Endodermal cell (in vitro differentiated cells): ENCODE measurements at regions not wholly inside any gene's neighbourhood (a gene's known extent, or its start where the extent isn't known, plus 50 kb on each side); places are given as distances from the start of the nearest gene placed in this dataset.

Experiments
- DNase-seq: peaks from one replicate; pipeline ENCODE4 v3.0.0-alpha.2; 2017
- H3K27ac ChIP-seq: 2 replicates; pipeline ENCODE4 v1.5.1; 2013; ENCODE audit warnings: mild to moderate bottlenecking, low read depth, low read length, moderate library complexity
- H3K27me3 ChIP-seq: 2 replicates; pipeline ENCODE4 v1.6.1; 2013; ENCODE audit warnings: mild to moderate bottlenecking, low read length, moderate library complexity; ENCODE audit not compliant: insufficient read depth, control insufficient read depth, poor library complexity, severe bottlenecking
- H3K36me3 ChIP-seq: 2 replicates; pipeline ENCODE4 v1.7.0; 2013; ENCODE audit warnings: mild to moderate bottlenecking, low read length, moderate library complexity; ENCODE audit not compliant: control insufficient read depth, insufficient read depth
- H3K4me1 ChIP-seq: one replicate; pipeline ENCODE4 v1.7.0; 2013; ENCODE audit warnings: low read length; ENCODE audit not compliant: control insufficient read depth, insufficient read depth
- H3K4me3 ChIP-seq: 2 replicates; pipeline ENCODE4 v1.5.1; 2013; ENCODE audit warnings: mild to moderate bottlenecking, low read length, moderate library complexity
- H3K9ac ChIP-seq: 2 replicates; pipeline ENCODE4 v1.6.1; 2013; ENCODE audit warnings: mild to moderate bottlenecking, low read length, moderate library complexity; ENCODE audit not compliant: poor library complexity, severe bottlenecking; ENCODE audit errors: extremely low read depth
- H3K9me3 ChIP-seq: 2 replicates; pipeline ENCODE4 v1.6.1; 2013; ENCODE audit warnings: mild to moderate bottlenecking, low read length, moderate library complexity; ENCODE audit not compliant: control insufficient read depth
- H3K27ac Mint-ChIP-seq: 2 replicates; pipeline ENCODE4 v1.8.0; 2020; ENCODE audit warnings: mixed read lengths
- H3K27me3 Mint-ChIP-seq: 2 replicates; pipeline ENCODE4 v1.8.0; 2021; ENCODE audit warnings: mild to moderate bottlenecking, mixed read lengths; ENCODE audit not compliant: insufficient read depth
- H3K36me3 Mint-ChIP-seq: 2 replicates; pipeline ENCODE4 v1.8.0; 2020; ENCODE audit warnings: low read depth, mixed read lengths
- H3K4me1 Mint-ChIP-seq: 2 replicates; pipeline ENCODE4 v1.8.0; 2020; ENCODE audit warnings: mixed read lengths
- H3K4me3 Mint-ChIP-seq: 2 replicates; pipeline ENCODE4 v1.8.0; 2020; ENCODE audit warnings: mild to moderate bottlenecking, moderate library complexity, mixed read lengths
- H3K9me3 Mint-ChIP-seq: 2 replicates; pipeline ENCODE4 v1.8.0; 2020; ENCODE audit warnings: mild to moderate bottlenecking, mixed read lengths
- WGBS, 2 experiments: methylation state at CpG; one replicate each; pipeline versions ENCODE4 v1.1.5 to v1.1.7; 2013; ENCODE audit warnings: missing lambda C conversion rate in 2 of 2, mixed read lengths in 1 of 2; ENCODE audit not compliant: insufficient coverage in 1 of 2, insufficient read length in 1 of 2; 5-methylcytosine and 5-hydroxymethylcytosine counted together
- TF ChIP-seq, protein P1 (sequence below): fragments of 200-600 bp; sonication (generic); conservative IDR thresholded peaks from 2 replicates; pipeline ENCODE4 v1.5.0; 2021; ENCODE audit warnings: antibody characterized with exemption, mild to moderate bottlenecking

DNA sequence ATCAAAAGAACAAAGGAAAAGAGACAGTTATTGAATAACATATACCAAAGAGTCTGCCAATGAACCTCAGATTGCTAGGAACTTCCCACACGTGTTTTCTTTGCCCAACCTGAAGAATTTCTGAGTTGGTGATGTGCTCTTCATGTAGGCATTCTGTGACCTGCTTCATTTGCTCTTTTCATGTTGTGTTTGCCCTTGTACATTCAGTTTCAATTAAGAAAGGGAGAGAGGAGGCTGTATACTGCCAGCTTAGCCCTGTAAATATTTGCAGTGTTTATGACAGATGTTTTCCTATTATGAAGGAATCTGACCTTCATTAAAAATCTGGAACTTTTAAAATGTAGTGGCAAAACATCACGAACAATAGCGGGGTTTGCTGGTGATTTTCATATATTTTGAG, 168.5 kb downstream of the GAS1 start:
- TF ChIP-seq, protein P1, sequence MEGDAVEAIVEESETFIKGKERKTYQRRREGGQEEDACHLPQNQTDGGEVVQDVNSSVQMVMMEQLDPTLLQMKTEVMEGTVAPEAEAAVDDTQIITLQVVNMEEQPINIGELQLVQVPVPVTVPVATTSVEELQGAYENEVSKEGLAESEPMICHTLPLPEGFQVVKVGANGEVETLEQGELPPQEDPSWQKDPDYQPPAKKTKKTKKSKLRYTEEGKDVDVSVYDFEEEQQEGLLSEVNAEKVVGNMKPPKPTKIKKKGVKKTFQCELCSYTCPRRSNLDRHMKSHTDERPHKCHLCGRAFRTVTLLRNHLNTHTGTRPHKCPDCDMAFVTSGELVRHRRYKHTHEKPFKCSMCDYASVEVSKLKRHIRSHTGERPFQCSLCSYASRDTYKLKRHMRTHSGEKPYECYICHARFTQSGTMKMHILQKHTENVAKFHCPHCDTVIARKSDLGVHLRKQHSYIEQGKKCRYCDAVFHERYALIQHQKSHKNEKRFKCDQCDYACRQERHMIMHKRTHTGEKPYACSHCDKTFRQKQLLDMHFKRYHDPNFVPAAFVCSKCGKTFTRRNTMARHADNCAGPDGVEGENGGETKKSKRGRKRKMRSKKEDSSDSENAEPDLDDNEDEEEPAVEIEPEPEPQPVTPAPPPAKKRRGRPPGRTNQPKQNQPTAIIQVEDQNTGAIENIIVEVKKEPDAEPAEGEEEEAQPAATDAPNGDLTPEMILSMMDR, result no peak
- Mint-ChIP-seq H3K4me3 (no peak overlapping the region), H3K27me3 (no peaks in the 10 kb centered on the region), H3K4me1 (peaks cover 9% of the 10 kb centered on the region), H3K27ac (no peak overlapping the region), H3K9me3 (no peaks in the 10 kb centered on the region), H3K36me3 (no peaks in the 10 kb centered on the region)
- DNase-seq, result no peak
- no peak overlapping the region for H3K9ac ChIP-seq
- H3K27ac ChIP-seq, result no peak overlapping the region
- H3K27me3 ChIP-seq, result no peaks in the 10 kb centered on the region
- H3K9me3 ChIP-seq, result no peaks in the 10 kb centered on the region
- WGBS, 2 experiments, result 93 to 94% methylated on average over 3 of the region's 3 CpGs
- peaks cover 8% of the 10 kb centered on the region for H3K4me1 ChIP-seq
- no peak overlapping the region for H3K4me3 ChIP-seq
- H3K36me3 ChIP-seq, result no peaks in the 10 kb centered on the region

- TF ChIP-seq, protein P1, result no peak
These were observed 171.6 kb downstream of the GAS1 start for GRCh38 chr9:86775718-86776117.

GRCh38 chr9:86774116-86774515, 173.2 kb downstream of the GAS1 start:
- Mint-ChIP-seq H3K4me3 (no peak overlapping the region), H3K27ac (no peak overlapping the region), H3K4me1 (peaks cover 12% of the 10 kb centered on the region), H3K27me3 (no peaks in the 10 kb centered on the region), H3K36me3 (no peaks in the 10 kb centered on the region), H3K9me3 (no peaks in the 10 kb centered on the region)
- H3K4me1 ChIP-seq, result no peaks in the 10 kb centered on the region
- H3K27me3 ChIP-seq, result no peaks in the 10 kb centered on the region
- 92 to 95% methylated on average over 1 to 4 of the region's 4 CpGs for WGBS, 2 experiments
- DNase-seq, result no peak
- H3K4me3 ChIP-seq, result no peak overlapping the region
- H3K27ac ChIP-seq, result no peak overlapping the region
- no peak overlapping the region for H3K9ac ChIP-seq
- no peaks in the 10 kb centered on the region for H3K9me3 ChIP-seq
- H3K36me3 ChIP-seq, result no peaks in the 10 kb centered on the region
- TF ChIP-seq, protein P1, result no peak

More at GRCh38 chr9:86775718-86776117, 171.6 kb downstream of the GAS1 start:
- H3K9ac ChIP-seq, result no peak overlapping the region
- no peaks in the 10 kb centered on the region for H3K9me3 ChIP-seq
- no peak overlapping the region for H3K4me3 Mint-ChIP-seq
- H3K27me3 Mint-ChIP-seq, result no peaks in the 10 kb centered on the region
- no peaks in the 10 kb centered on the region for H3K36me3 Mint-ChIP-seq
- no peak for DNase-seq
- H3K9me3 Mint-ChIP-seq, result no peaks in the 10 kb centered on the region
- WGBS, 2 experiments, result 83 to 100% methylated on average over 1 to 2 of the region's 2 CpGs
- peaks cover 12% of the 10 kb centered on the region for H3K4me1 Mint-ChIP-seq
- H3K27ac Mint-ChIP-seq, result no peak overlapping the region
- H3K36me3 ChIP-seq, result no peaks in the 10 kb centered on the region
- H3K4me3 ChIP-seq, result no peak overlapping the region
- H3K4me1 ChIP-seq, result peaks cover 1% of the 10 kb centered on the region
- no peaks in the 10 kb centered on the region for H3K27me3 ChIP-seq
- no peak overlapping the region for H3K27ac ChIP-seq
